Epithelial cell of prostate (primary cell): ENCODE measurements at regions not wholly inside any gene's neighbourhood (a gene's known extent, or its start where the extent isn't known, plus 50 kb on each side); places are given as distances from the start of the nearest gene placed in this dataset.

Experiments used
- DNase-seq: peaks from one replicate; pipeline ENCODE4 v3.0.0-alpha.2; 2011; ENCODE audit warnings: low read depth, low spot score
- H3K27ac ChIP-seq: fragments of 450-650 bp; 2 replicates; pipeline ENCODE4 v1.5.1; 2017; ENCODE audit warnings: mild to moderate bottlenecking

- DNase-seq = no peak
- H3K27ac ChIP-seq = no peak overlapping the region
Observed at GRCh38 chr3:88509582-88509981, 359.8 kb downstream of the C3orf38 start.

GRCh38 chr3:88528494-88528893 lies 378.7 kb downstream of the C3orf38 start:
- H3K27ac ChIP-seq = no peak overlapping the region
- no peak for DNase-seq

- no peak for DNase-seq
Observed at GRCh38 chr3:88534534-88534933, 384.8 kb downstream of the C3orf38 start.

GRCh38 chr3:88535563-88535962 lies 385.8 kb downstream of the C3orf38 start:
- DNase-seq = no peak
- H3K27ac ChIP-seq = no peak overlapping the region

More at GRCh38 chr3:88534534-88534933, 384.8 kb downstream of the C3orf38 start:
- no peak overlapping the region for H3K27ac ChIP-seq

- H3K27ac ChIP-seq = no peak overlapping the region
- no peak for DNase-seq
Observed at GRCh38 chr3:88542916-88543315, 393.2 kb downstream of the C3orf38 start.

- H3K27ac ChIP-seq = peak overlapping the region; percentile 38
- no peak for DNase-seq
Observed at GRCh38 chr3:88572450-88572849, 422.7 kb downstream of the C3orf38 start.

GRCh38 chr3:88573472-88573871 lies 423.7 kb downstream of the C3orf38 start:
- DNase-seq = no peak
- peak overlapping the region; percentile 38 for H3K27ac ChIP-seq

GRCh38 chr3:88574146-88574545 lies 424.4 kb downstream of the C3orf38 start:
- H3K27ac ChIP-seq = no peak overlapping the region
- DNase-seq = no peak

- H3K27ac ChIP-seq = no peak overlapping the region
- DNase-seq = no peak
Observed at GRCh38 chr3:88584451-88584850, 434.7 kb downstream of the C3orf38 start.

GRCh38 chr3:88586121-88586640 lies 436.4 kb downstream of the C3orf38 start:
- DNase-seq = no peak
- no peak overlapping the region for H3K27ac ChIP-seq

- no peak overlapping the region for H3K27ac ChIP-seq
- DNase-seq = no peak
Observed at GRCh38 chr3:88589138-88589537, 439.4 kb downstream of the C3orf38 start.

GRCh38 chr3:88595026-88595425 lies 445.3 kb downstream of the C3orf38 start:
- no peak overlapping the region for H3K27ac ChIP-seq
- no peak for DNase-seq

- no peak for DNase-seq
- H3K27ac ChIP-seq = no peak overlapping the region
Observed at GRCh38 chr3:88596451-88596850, 446.7 kb downstream of the C3orf38 start.

- no peak for DNase-seq
- H3K27ac ChIP-seq = no peak overlapping the region
Observed at GRCh38 chr3:88610820-88611219, 461.1 kb downstream of the C3orf38 start.

GRCh38 chr3:88611826-88612326 lies 462.1 kb downstream of the C3orf38 start:
- no peak overlapping the region for H3K27ac ChIP-seq
- DNase-seq = peak; percentile 3

- no peak for DNase-seq
- H3K27ac ChIP-seq = no peak overlapping the region
Observed at GRCh38 chr3:88616413-88616812, 466.7 kb downstream of the C3orf38 start.

- no peak for DNase-seq
- no peak overlapping the region for H3K27ac ChIP-seq
Observed at GRCh38 chr3:88617283-88617682, 467.5 kb downstream of the C3orf38 start.

- DNase-seq = no peak
- H3K27ac ChIP-seq = no peak overlapping the region
Observed at GRCh38 chr3:88618021-88618645, 468.4 kb downstream of the C3orf38 start.

- DNase-seq = no peak
- H3K27ac ChIP-seq = no peak overlapping the region
Observed at GRCh38 chr3:88621586-88621985, 471.8 kb downstream of the C3orf38 start.

GRCh38 chr3:88623709-88624108 lies 473.9 kb downstream of the C3orf38 start:
- H3K27ac ChIP-seq = no peak overlapping the region
- no peak for DNase-seq

GRCh38 chr3:88626456-88627120 lies 476.8 kb downstream of the C3orf38 start:
- H3K27ac ChIP-seq = no peak overlapping the region
- DNase-seq = no peak

GRCh38 chr3:88628901-88629300 lies 478.5 kb upstream of the EPHA3 start:
- DNase-seq = no peak

More at GRCh38 chr3:88628901-88629300, 478.5 kb upstream of the EPHA3 start:
- H3K27ac ChIP-seq = no peak overlapping the region
